DMS53 (cell line): ENCODE measurements at regions not wholly inside any gene's neighbourhood (a gene's known extent, or its start where the extent isn't known, plus 50 kb on each side); places are given as distances from the start of the nearest gene placed in this dataset.

Source experiments
- DNase-seq: peaks from one replicate; lab custom pipeline; 2025; lab: John Stamatoyannopoulos, UW

DNA sequence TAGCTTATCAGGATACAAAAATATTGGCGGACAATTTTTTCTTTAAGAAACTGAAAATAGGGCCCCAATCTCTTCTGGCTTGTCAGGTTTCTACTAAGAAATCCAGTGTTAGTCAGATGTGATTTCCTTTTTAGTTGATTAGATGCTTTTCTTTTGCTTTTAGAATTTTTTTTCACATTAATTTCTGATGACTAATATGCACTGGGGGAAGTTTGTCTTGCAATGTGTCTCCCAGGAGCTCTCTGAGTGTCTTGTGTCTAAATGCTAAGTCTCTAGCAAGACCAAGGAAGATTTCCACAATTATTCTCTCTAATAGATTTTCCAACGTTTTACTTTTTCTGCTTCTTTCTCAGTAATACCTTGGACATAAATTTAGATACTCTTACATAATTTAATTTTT is 559.8 kb upstream of the TYRP1 start:
- no peak for DNase-seq

- DNase-seq = peak; percentile 3
Observed at GRCh38 chr9:12141422-12141821, 551.8 kb upstream of the TYRP1 start.

GRCh38 chr9:12155401-12156134 is 537.6 kb upstream of the TYRP1 start:
- no peak for DNase-seq

- DNase-seq = no peak
Observed at GRCh38 chr9:12162181-12162815, 530.9 kb upstream of the TYRP1 start.

DNA sequence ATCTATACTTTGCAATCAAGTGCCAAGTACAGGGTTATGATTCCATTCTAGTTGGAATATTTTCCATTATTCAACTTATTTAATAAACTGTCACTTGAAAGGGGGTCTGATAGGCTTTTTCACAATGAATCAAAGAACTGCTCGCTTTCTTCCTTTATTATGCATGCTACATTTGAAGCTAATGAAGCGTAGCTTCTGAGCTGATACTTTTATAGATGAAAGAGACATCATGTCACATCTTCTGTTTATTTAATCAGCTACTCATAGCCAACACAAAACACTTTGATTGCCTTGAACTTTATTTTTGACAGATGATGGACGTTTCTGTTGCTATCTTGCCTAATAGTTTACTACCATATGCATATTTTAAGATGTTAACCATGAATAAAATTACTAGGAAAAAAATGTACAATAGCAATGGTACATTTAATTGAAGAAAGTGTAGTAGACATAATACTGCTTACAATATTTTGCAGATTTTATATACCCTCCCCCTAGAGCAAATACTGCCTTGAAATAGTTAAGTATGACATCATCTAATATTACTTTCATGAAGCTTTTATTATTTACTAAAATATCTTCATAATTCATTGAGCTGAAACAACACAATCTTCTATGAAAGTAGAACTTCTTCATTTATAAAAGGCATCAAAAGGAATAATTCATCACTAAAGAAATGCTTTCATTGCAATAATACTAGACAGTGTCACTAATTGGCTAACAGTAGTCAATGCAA is 529.3 kb upstream of the TYRP1 start:
- DNase-seq = no peak

DNA sequence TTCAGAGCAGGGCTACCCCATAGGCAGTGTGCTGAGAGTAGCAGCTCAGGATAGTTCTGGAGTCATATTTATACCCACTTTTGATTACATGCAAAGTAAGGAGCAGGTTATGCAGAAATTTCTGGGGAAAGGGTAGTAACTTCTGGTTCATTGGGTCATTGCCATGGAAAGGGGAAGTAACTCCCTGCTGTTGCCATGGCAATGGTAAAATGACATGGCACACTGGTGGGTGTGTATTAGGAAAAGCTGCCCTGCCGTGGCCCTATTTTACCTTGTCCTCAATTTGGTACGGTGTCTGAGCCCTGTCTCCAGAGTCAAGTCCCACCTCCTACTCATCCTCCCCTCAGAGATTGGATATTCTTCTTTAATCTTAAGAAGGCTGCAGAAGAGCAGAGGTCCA is 526.7 kb upstream of the TYRP1 start:
- peak; percentile 0 for DNase-seq

DNA sequence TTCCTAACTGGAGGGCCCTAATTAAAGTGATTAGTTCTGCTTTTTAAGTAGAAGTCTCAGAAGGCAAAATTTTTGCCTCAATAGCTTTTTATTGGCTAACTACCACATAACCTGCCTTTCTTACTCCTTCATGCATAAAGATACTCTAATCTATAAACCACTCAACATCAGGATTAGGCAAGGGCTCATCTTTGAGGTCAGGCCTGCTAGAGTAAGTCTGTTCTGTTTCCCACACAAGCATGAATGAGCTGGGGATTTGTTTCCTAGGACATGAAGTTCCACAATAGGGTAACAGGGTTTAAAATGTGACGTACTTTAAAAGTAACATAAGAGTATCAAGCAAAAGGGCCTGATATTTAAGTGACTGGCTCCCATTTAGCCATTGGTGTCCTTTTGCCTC is 522.7 kb upstream of the TYRP1 start:
- no peak for DNase-seq

DNA sequence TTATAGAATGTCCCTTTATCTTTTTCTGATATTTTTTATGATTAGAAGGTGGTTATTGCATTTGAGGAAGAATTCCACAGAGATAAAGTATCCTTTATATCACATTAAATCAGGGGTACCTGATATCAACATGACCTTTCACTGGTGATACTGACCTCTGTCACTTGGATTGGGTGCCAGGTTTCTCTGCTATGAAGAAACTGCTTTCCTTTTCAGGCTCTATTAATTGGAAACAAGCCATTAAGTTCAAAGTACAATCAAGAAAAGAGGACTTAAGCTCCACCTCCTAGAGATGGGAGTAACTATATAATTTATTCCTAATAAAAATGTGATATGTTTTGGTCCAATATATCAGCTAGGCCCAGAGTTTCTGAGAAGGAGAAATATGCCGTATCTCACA is 514.6 kb upstream of the TYRP1 start:
- no peak for DNase-seq

GRCh38 chr9:12182806-12183205 is 510.4 kb upstream of the TYRP1 start:
- DNase-seq = no peak

GRCh38 chr9:12183321-12183720 is 509.9 kb upstream of the TYRP1 start:
- no peak for DNase-seq

- DNase-seq = peak; percentile 33
Observed at GRCh38 chr9:12185856-12186255, 507.3 kb upstream of the TYRP1 start.

- DNase-seq = no peak
Observed at GRCh38 chr9:12191630-12192029, 501.6 kb upstream of the TYRP1 start.

DNA sequence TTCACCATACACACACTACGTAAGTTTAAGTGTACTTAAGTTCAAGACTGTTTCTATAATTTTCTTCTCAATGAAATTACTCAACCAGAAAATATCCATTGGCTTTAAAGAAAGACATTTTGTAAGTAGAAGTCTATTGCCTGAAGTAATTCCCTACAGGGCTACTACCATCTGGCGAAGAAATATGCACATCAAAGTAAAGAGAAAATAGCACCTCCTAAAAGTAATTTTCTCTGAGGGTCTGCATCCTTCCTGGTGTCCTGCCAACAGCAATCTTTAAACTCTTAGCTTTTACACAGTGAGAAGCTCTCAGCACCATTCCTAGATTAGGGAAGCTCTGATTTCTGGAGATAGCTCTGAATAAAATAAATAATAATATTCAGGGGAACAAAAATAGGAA is 498.5 kb upstream of the TYRP1 start:
- no peak for DNase-seq

GRCh38 chr9:12195456-12195855 is 497.7 kb upstream of the TYRP1 start:
- DNase-seq = no peak

DNA sequence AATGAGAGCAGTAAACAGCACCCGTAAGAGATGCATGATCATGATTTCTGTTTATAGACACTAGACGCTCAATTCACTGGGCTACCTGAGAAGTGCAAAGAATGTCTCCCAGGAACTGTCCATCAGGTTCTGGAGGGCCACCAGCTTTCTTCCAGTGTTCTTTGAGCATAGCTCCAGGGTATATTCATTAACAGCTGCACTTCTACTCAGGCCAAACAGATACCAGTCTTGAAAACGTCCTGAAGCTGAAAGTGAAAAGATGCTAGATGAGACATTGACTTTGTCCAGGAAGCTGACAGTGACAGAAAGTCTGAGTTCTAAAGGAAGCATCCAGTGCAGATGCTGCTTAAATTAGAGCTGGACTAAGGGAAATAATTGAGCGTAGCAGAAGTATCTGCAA is 488.7 kb upstream of the TYRP1 start:
- no peak for DNase-seq

- no peak for DNase-seq
Observed at GRCh38 chr9:12212860-12213259, 480.3 kb upstream of the TYRP1 start.

DNA sequence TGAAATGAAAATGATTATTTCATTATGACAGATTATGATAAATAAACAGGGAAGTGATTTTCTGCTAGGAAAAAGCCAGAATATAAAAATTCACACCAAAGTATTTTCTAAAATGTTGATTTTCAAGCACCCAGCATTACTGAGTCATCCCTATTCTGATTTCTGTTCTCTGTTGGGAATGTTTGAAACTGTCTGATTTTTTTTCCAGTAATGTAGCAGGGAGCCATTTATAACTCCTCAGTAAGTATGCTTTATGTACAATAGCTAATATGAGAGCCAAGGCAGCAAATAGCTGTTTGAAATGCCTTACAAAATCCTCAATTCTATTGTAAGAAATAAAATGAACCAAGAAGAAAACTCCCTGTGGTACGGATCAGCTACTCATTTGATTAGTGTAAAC is 471.7 kb upstream of the TYRP1 start:
- DNase-seq = no peak

DNA sequence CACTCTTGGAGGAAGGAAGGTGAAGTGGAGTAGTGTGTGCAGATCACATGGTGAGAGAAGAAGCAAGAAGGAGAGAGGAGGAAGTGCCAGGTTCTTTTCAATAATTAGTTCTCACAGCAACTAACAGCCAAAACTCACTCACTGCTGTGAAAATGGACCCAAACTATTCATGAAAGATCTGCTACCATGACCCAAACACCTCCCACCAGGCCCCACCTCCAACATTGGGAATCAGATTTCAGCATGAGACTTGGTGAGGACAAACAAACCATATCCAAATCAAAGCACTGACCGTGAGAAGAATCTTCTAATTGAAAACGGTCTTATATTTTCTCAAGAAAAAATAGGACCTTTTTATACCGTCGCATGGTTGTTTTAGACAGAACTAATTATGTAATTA is 468.7 kb upstream of the TYRP1 start:
- DNase-seq = no peak

GRCh38 chr9:12230708-12231107 is 462.5 kb upstream of the TYRP1 start:
- DNase-seq = no peak

DNA sequence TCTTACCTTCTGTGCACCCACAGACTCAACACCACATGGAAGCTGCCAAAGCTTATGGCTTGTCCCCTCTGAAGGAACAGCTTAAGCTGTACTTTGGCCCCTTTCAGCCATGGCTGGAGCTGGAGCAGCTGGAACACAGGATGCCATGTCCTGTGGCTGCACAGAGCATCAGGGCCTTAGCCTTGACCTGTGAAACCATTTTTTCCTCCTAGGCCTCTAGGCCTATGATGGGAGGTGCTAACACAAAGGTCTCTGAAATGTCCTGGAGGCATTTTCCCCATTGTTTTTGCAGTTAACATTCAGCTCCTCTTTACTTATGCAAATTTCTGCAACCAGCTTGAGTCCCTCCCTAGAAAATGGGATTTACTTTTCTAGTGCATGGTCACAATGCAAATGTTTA is 461.4 kb upstream of the TYRP1 start:
- DNase-seq = no peak

DNA sequence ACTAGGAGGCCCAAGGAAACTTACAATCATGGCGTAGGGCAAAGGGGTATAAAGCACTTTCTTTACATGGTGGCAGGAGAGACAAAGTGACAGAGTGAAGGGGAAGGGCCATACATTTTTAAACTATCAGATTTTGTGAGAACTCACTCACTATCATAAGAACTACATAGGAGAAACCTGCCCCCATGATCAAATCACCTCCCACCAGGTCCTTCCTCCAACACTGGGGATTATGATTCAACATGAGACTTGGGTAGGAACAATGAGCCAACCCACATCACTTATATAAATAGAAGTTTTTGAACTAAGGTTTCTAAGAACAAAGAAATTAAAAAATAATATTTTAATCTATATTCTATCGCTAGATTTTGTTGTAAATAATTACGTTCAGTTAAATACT is 460.3 kb upstream of the TYRP1 start:
- no peak for DNase-seq

- DNase-seq = no peak
Observed at GRCh38 chr9:12253941-12254340, 439.2 kb upstream of the TYRP1 start.

DNA sequence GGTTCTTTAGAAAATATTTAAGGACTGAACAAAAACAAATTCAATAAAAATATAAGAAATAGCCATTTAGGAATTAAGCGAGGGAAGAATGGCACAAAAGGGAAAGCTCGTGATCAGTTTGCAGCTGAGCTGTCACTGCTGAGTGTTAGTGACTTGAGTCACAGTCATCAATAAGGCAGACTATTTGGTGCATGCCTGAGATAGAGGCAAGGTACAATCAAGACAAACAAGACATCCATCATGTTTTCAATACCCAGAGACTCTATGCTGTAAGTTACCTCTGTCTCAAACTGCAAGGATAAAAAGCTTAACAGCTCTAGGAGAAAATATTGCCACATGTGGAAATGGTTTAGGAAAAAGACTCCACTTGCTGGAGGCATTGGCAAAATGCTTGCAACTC is 426.4 kb upstream of the TYRP1 start:
- DNase-seq = no peak
